ENCODE measurements at regions not wholly inside any gene's neighbourhood (a gene's known extent, or its start where the extent isn't known, plus 50 kb on each side); places are given as distances from the start of the nearest gene placed in this dataset.

- no peak for DNase-seq
Measured at GRCh38 chr20:1711266-1711665, 53.7 kb upstream of the SIRPG start.

GRCh38 chr20:1710484-1710883 is 52.9 kb upstream of the SIRPG start:
- no peak for DNase-seq

GRCh38 chr20:1707588-1708449 is 50.2 kb upstream of the SIRPG start:
- DNase-seq = no peak

Data from hippocampal formation (tissue), 2 donors.